ENCODE measurements at regions not wholly inside any gene's neighbourhood (a gene's known extent, or its start where the extent isn't known, plus 50 kb on each side); places are given as distances from the start of the nearest gene placed in this dataset.

DNA sequence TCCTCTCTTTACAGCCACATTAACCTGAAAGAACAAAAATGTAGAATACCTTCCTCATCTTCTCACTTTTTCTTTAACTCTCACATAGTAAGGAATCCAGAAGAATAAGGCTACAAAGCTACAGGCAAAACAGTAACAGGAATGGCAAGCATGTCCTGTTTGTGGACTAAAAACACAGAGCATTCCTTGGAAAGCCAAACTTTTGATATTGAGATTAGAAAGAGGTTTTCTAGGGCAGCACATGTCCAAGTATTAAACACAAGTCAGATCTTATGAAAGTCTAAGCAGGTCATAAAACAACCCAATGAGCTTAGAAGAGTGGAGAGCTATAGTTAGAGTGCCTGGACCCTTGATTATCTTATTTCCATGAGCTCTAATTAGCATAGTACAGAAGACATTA lies 58.2 kb upstream of the FAM9C start:
- H3K9ac ChIP-seq (ENCODE audit: low read depth in 1 of 2, low read length in 2 of 2) = no peak overlapping the region
- peaks cover 2 to 27% (median 23%) of the 10 kb centered on the region in 4 donors for H3K4me1 ChIP-seq (ENCODE audit: control insufficient read depth in 4 of 4, insufficient read depth in 4 of 4, low read length in 3 of 4)
- H3K27me3 ChIP-seq (ENCODE audit: control insufficient read depth in 4 of 4, insufficient read depth in 4 of 4, low read length in 3 of 4) = no peaks in the 10 kb centered on the region
- no peak for TF ChIP-seq HNF4A (conservative IDR thresholded peaks at IDR 0.05)
- no peaks in the 10 kb centered on the region for H3K36me3 ChIP-seq (ENCODE audit: control insufficient read depth in 4 of 4, insufficient read depth in 3 of 4, low read depth in 1 of 4, low read length in 3 of 4)
- no peak overlapping the region for H3K27ac ChIP-seq (ENCODE audit: low read depth in 1 of 2, low read length in 2 of 2)
- no peak for DNase-seq (ENCODE audit: low spot score)
- H3K4me3 ChIP-seq (ENCODE audit: low read depth in 1 of 3, low read length in 3 of 3) = no peak overlapping the region
- H3K9me3 ChIP-seq (ENCODE audit: control insufficient read depth in 4 of 4, low read length in 3 of 4) = no peaks in the 10 kb centered on the region

DNA sequence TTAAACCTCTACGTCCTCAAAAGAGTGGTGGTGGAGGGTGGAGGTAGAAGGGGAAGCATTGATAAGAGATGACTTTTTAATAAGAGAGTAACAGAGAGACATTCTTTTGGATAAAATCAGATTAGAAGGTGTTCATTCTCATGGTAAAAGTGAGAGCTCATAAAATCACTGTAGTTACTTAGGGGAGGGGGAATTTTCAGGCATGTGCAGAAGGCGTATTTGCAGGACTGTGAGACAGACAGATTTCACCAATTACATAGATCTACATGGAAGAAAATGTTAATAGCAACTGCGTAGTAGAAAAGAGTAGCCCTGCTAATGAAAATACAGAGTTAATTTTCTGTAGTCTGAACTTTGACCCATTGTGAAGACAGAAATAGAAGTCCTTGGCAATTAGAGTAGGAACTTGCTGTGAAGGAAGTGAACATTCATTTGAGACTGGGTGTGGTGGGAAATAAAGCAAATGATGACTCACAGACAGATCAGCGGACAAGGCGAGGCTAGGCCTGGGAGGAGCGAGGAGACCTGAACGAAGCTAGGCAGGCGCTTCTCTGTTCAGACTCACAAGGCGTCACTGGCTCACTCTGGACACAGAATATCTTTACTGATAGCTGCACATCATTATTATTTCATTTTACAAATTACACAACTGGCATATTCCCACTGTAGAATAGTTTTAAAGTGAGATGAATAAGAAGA lies 57.2 kb upstream of the FAM9C start:
- Histone ChIP-seq H3K27ac (ENCODE audit: low read depth in 1 of 2, low read length in 2 of 2) (peak overlapping the region in 1 of 2 donors; percentile 25), H3K9ac (ENCODE audit: low read depth in 1 of 2, low read length in 2 of 2) (no peak overlapping the region), H3K4me1 (ENCODE audit: control insufficient read depth in 4 of 4, insufficient read depth in 4 of 4, low read length in 3 of 4) (peaks cover 2 to 27% (median 23%) of the 10 kb centered on the region in 4 donors), H3K36me3 (ENCODE audit: control insufficient read depth in 4 of 4, insufficient read depth in 3 of 4, low read depth in 1 of 4, low read length in 3 of 4) (no peaks in the 10 kb centered on the region), H3K4me3 (ENCODE audit: low read depth in 1 of 3, low read length in 3 of 3) (no peak overlapping the region), H3K27me3 (ENCODE audit: control insufficient read depth in 4 of 4, insufficient read depth in 4 of 4, low read length in 3 of 4) (no peaks in the 10 kb centered on the region), H3K9me3 (ENCODE audit: control insufficient read depth in 4 of 4, low read length in 3 of 4) (no peaks in the 10 kb centered on the region)
- TF ChIP-seq RAD21 (IDR thresholded peaks at IDR 0.05) (peak; percentile 27 to 59), FOXA1 (IDR thresholded peaks at IDR 0.05) (no peak), TAF1 (conservative IDR thresholded peaks at IDR 0.05) (no peak), EGR1 (IDR thresholded peaks at IDR 0.05; ENCODE audit: low read depth in 2 of 2) (no peak), NR2F2 (IDR thresholded peaks at IDR 0.05) (peak; percentile 92), FOXA2 (IDR thresholded peaks at IDR 0.05) (no peak), GABPA (IDR thresholded peaks at IDR 0.05 in 1 of 2, conservative IDR thresholded peaks at IDR 0.05 in 1 of 2) (no peak), JUND (IDR thresholded peaks at IDR 0.05) (peak; percentile 84 to 87), RXRA (IDR thresholded peaks at IDR 0.05) (peak in 1 of 2 donors; percentile 51), YY1 (IDR thresholded peaks at IDR 0.05) (no peak), HNF4A (conservative IDR thresholded peaks at IDR 0.05) (peak in 1 of 2 donors; percentile 17), SP1 (IDR thresholded peaks at IDR 0.05) (peak; percentile 40), HNF4G (IDR thresholded peaks at IDR 0.05) (no peak)
- TF ChIP-seq, protein P1, sequence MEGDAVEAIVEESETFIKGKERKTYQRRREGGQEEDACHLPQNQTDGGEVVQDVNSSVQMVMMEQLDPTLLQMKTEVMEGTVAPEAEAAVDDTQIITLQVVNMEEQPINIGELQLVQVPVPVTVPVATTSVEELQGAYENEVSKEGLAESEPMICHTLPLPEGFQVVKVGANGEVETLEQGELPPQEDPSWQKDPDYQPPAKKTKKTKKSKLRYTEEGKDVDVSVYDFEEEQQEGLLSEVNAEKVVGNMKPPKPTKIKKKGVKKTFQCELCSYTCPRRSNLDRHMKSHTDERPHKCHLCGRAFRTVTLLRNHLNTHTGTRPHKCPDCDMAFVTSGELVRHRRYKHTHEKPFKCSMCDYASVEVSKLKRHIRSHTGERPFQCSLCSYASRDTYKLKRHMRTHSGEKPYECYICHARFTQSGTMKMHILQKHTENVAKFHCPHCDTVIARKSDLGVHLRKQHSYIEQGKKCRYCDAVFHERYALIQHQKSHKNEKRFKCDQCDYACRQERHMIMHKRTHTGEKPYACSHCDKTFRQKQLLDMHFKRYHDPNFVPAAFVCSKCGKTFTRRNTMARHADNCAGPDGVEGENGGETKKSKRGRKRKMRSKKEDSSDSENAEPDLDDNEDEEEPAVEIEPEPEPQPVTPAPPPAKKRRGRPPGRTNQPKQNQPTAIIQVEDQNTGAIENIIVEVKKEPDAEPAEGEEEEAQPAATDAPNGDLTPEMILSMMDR (IDR thresholded peaks at IDR 0.05; ENCODE audit: low read depth, low read length, missing input control) = no peak
- TF ChIP-seq, protein P2, sequence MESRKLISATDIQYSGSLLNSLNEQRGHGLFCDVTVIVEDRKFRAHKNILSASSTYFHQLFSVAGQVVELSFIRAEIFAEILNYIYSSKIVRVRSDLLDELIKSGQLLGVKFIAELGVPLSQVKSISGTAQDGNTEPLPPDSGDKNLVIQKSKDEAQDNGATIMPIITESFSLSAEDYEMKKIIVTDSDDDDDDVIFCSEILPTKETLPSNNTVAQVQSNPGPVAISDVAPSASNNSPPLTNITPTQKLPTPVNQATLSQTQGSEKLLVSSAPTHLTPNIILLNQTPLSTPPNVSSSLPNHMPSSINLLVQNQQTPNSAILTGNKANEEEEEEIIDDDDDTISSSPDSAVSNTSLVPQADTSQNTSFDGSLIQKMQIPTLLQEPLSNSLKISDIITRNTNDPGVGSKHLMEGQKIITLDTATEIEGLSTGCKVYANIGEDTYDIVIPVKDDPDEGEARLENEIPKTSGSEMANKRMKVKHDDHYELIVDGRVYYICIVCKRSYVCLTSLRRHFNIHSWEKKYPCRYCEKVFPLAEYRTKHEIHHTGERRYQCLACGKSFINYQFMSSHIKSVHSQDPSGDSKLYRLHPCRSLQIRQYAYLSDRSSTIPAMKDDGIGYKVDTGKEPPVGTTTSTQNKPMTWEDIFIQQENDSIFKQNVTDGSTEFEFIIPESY (IDR thresholded peaks at IDR 0.05) = no peak
- TF ChIP-seq, protein P3, sequence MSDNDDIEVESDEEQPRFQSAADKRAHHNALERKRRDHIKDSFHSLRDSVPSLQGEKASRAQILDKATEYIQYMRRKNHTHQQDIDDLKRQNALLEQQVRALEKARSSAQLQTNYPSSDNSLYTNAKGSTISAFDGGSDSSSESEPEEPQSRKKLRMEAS (IDR thresholded peaks at IDR 0.05) = no peak
- TF ChIP-seq, protein P4, sequence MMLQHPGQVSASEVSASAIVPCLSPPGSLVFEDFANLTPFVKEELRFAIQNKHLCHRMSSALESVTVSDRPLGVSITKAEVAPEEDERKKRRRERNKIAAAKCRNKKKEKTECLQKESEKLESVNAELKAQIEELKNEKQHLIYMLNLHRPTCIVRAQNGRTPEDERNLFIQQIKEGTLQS (IDR thresholded peaks at IDR 0.05) = peak; percentile 14
- TF ChIP-seq, protein P5, sequence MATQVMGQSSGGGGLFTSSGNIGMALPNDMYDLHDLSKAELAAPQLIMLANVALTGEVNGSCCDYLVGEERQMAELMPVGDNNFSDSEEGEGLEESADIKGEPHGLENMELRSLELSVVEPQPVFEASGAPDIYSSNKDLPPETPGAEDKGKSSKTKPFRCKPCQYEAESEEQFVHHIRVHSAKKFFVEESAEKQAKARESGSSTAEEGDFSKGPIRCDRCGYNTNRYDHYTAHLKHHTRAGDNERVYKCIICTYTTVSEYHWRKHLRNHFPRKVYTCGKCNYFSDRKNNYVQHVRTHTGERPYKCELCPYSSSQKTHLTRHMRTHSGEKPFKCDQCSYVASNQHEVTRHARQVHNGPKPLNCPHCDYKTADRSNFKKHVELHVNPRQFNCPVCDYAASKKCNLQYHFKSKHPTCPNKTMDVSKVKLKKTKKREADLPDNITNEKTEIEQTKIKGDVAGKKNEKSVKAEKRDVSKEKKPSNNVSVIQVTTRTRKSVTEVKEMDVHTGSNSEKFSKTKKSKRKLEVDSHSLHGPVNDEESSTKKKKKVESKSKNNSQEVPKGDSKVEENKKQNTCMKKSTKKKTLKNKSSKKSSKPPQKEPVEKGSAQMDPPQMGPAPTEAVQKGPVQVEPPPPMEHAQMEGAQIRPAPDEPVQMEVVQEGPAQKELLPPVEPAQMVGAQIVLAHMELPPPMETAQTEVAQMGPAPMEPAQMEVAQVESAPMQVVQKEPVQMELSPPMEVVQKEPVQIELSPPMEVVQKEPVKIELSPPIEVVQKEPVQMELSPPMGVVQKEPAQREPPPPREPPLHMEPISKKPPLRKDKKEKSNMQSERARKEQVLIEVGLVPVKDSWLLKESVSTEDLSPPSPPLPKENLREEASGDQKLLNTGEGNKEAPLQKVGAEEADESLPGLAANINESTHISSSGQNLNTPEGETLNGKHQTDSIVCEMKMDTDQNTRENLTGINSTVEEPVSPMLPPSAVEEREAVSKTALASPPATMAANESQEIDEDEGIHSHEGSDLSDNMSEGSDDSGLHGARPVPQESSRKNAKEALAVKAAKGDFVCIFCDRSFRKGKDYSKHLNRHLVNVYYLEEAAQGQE (IDR thresholded peaks at IDR 0.05) = no peak
- no peak for DNase-seq (ENCODE audit: low spot score)
- WGBS = 36% methylated on average over 9 of the region's 9 CpGs

Data from liver (tissue), 8 donors.